Gastroesophageal sphincter (tissue), 3 donors: ENCODE measurements at regions not wholly inside any gene's neighbourhood (a gene's known extent, or its start where the extent isn't known, plus 50 kb on each side); places are given as distances from the start of the nearest gene placed in this dataset.

Source experiments
- CTCF ChIP-seq, 4 experiments: fragments of 200-600 bp in 2 of 4; fragments of 450-650 bp in 2 of 4; sonication (generic) in 1 of 4; IDR thresholded peaks; one replicate each; pipeline ENCODE4 v1.5.1; 2017 to 2019; ENCODE audit warnings: antibody characterized with exemption in 4 of 4, mild to moderate bottlenecking in 2 of 4, moderate library complexity in 2 of 4
- POLR2A ChIP-seq, 2 donors: fragments of 450-650 bp; IDR thresholded peaks; one replicate each; pipeline ENCODE4 v1.6.1; 2017; ENCODE audit warnings: antibody characterized with exemption in 2 of 2, mild to moderate bottlenecking in 2 of 2, moderate library complexity in 1 of 2

- TF ChIP-seq CTCF (IDR thresholded peaks at IDR 0.05) (no peak), POLR2A (IDR thresholded peaks at IDR 0.05) (no peak)
Measured at GRCh38 chr6:14382678-14383236, 265.2 kb downstream of the CD83 start.
